ENCODE measurements at regions not wholly inside any gene's neighbourhood (a gene's known extent, or its start where the extent isn't known, plus 50 kb on each side); places are given as distances from the start of the nearest gene placed in this dataset.

DNA sequence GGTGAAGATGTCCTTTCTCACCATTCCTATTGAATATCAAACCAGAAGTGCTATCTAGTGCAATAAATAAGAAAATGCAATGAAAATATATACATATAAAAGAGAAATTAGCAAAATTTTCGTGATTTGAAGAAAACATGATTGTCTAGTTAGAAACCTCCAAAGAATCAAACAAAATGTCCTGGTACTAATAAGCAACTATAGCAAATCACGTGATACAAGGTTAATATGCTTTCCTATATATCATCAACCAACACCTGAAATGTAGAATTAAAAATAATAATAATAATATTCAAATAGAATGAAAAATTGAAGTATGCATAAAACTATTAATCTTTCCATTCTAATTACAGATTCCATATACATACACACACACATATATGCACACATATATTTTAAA lies 183.9 kb upstream of the POM121L12 start:
- no peak overlapping the region for H3K27ac Mint-ChIP-seq
- intact Hi-C loops (cut with micrococcal nuclease): no loop called here
- no peaks in the 10 kb centered on the region for H3K4me1 Mint-ChIP-seq (ENCODE audit: low read depth)
- no peaks in the 10 kb centered on the region for H3K36me3 Mint-ChIP-seq (ENCODE audit: low read depth)
- H3K27me3 Mint-ChIP-seq: no peaks in the 10 kb centered on the region
- H3K9me3 Mint-ChIP-seq: peaks cover 29% of the 10 kb centered on the region
- no peak overlapping the region for H3K4me3 Mint-ChIP-seq

DNA sequence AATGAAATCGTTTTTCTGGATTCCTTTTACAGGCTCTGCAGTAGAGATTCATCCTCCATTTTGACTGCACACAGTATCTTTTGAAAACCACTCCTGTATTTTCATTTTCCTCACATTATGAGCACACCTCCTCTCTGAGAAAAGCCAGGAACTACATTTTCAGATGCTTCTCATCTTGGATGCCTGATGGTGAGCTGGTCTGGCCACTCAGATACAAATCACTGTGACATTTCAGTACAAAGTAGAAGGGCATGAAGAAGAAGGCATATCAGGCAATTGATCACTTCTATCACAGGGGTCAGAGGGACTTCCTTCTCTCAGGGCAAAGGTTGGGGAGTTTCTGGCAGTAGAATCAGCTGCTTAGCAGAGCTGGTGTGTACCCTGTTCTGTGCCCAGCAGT lies 192.0 kb upstream of the POM121L12 start:
- no peak overlapping the region for H3K4me3 Mint-ChIP-seq
- no peaks in the 10 kb centered on the region for H3K27me3 Mint-ChIP-seq
- intact Hi-C loops (cut with micrococcal nuclease): no loop called here

DNA sequence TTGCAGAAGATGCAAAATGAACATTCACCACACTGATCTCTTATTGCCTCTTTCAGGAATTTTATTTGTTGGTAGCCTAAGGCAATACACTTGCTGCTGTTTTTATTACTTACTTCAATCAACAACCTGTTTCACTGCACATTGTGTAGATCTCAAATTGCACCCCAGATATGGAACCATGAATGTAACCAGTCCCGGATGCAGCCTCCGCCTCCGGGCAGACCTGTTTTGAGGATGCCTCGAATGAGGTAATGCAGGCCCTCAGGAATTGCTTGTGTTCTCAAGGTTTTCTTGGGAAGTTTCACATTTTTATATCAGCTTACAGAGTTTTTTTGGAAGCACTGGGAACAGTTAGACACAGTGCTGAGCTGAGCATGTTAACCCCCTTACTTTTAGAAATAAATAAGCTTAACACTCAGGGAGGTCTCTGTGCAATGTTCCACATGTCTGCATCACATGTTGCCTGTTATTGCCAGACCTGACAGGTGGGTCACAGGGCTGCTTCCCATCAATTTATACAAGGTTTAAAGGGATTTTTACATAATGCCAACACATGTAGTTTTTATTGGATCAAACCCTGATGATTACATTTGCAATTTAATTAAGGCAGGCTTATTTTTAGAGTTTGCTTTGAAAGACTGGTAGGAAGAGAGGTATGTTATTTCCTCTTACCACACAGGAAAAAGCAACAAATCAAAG lies 193.1 kb upstream of the POM121L12 start:
- H3K27ac Mint-ChIP-seq: no peak overlapping the region

More for the DNA sequence above, 192.0 kb upstream of the POM121L12 start:
- Mint-ChIP-seq H3K36me3 (ENCODE audit: low read depth) (no peaks in the 10 kb centered on the region), H3K4me1 (ENCODE audit: low read depth) (no peaks in the 10 kb centered on the region), H3K9me3 (peaks cover 25% of the 10 kb centered on the region), H3K27ac (no peak overlapping the region)

DNA sequence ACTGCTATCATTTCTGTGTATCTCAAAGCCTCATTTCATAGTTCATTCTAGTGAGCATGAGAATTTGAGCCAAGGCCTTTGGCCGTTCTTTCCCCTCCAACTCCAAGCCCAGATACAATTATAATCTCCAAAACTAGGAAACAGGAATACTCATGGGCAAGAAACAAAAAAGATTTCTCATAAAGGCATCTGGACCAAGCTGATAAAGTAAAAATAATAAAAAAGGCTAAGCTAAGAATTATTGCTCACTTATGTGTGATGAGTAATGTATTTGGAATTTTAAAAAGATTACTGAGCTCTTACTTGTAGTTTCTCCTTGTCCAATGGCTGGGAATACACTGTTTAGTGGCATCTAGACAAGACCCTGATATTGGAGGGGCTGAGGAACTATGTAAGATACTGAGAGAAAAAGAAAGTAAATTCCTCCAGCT lies 196.4 kb upstream of the POM121L12 start:
- Mint-ChIP-seq H3K27ac (no peak overlapping the region), H3K9me3 (no peaks in the 10 kb centered on the region), H3K36me3 (ENCODE audit: low read depth) (no peaks in the 10 kb centered on the region), H3K4me1 (ENCODE audit: low read depth) (no peaks in the 10 kb centered on the region), H3K4me3 (no peak overlapping the region), H3K27me3 (no peaks in the 10 kb centered on the region)
- intact Hi-C loops (cut with micrococcal nuclease): no loop called here

More for the DNA sequence above, 193.1 kb upstream of the POM121L12 start:
- no peaks in the 10 kb centered on the region for H3K27me3 Mint-ChIP-seq
- H3K4me1 Mint-ChIP-seq (ENCODE audit: low read depth): no peaks in the 10 kb centered on the region
- H3K36me3 Mint-ChIP-seq (ENCODE audit: low read depth): no peaks in the 10 kb centered on the region
- peaks cover 18% of the 10 kb centered on the region for H3K9me3 Mint-ChIP-seq
- intact Hi-C loops (cut with micrococcal nuclease): no loop called here
- H3K4me3 Mint-ChIP-seq: no peak overlapping the region

DNA sequence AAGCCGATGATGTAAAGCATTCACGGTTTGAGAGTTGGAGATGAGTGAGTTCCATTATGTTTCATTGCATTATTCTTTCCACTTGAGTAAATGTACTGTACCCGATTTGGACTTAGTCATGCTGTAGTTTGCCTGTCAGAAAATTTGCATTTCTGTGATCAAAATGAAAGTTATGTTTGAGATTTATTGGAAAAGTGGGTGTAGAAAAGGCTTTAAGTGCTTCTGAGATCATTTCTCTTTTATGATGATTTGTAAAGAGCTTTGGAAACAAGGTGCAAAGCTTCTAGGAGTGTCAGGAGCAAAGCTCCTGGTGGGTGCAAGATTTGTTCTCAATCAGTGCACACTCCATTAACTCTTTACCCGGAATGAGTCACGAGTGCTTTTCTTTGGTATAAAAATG lies 204.1 kb upstream of the POM121L12 start:
- H3K4me3 Mint-ChIP-seq: no peak overlapping the region
- no peaks in the 10 kb centered on the region for H3K4me1 Mint-ChIP-seq (ENCODE audit: low read depth)
- H3K27me3 Mint-ChIP-seq: no peaks in the 10 kb centered on the region
- H3K27ac Mint-ChIP-seq: no peak overlapping the region
- no peaks in the 10 kb centered on the region for H3K36me3 Mint-ChIP-seq (ENCODE audit: low read depth)
- intact Hi-C loops (cut with micrococcal nuclease): no loop called here
- peaks cover 25% of the 10 kb centered on the region for H3K9me3 Mint-ChIP-seq

DNA sequence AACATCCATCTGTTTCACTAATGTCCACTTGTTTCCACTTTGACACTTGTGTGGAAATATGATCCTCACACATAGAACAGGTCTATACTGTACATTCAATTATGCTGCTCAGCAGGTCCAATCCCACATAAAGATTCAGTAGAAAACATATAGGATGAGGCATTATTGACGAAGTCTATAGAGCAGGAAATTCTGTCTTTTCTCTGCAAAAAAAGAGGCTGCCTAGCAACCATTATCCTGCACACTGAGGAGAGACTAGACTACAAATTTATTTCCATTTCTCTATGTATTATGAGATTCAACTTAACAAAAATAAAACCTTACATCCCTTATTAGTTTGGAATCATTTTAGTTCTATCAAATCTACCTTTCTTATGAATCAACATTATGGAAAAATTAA lies 204.6 kb upstream of the POM121L12 start:
- Mint-ChIP-seq H3K4me3 (no peak overlapping the region), H3K27me3 (no peaks in the 10 kb centered on the region), H3K9me3 (peaks cover 26% of the 10 kb centered on the region), H3K36me3 (ENCODE audit: low read depth) (no peaks in the 10 kb centered on the region), H3K4me1 (ENCODE audit: low read depth) (no peaks in the 10 kb centered on the region), H3K27ac (no peak overlapping the region)
- intact Hi-C loops (cut with micrococcal nuclease): no loop called here

DNA sequence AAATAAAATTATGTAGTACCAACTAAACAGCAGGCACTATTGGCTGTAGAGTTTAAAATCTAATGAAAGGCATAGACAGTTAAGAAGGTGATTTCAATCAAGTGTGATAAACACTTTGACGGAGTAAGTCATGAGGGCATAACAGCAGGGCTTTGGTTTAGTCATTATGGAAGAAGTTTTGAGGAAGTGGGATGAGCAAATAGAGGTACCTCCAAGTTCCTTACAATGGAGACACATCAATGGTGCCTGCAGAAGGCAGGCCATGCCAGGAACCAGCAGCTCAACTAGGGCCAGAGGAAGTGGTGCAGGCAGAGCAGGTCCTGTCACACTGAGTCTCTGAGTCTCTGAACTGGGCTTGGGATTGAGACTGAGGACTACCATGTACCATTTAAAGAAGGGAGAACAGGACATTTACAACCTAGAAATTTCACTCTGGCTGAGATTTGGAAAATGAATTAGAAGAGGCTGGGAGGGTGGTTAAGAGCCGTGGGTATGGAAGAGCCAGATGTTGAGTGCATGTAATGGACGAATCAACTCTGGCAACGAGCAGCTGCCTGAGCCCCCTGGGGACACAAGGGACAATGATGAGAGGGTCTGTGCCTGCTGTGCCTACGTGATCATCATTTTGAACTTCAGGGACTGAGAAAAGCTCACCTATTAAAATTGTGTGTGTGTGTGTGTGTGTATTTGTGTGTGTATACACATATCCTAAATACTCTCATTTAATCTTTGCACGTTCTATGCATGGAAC lies 208.7 kb upstream of the POM121L12 start:
- peaks cover 48% of the 10 kb centered on the region for H3K9me3 Mint-ChIP-seq
- intact Hi-C loops (cut with micrococcal nuclease): no loop called here

DNA sequence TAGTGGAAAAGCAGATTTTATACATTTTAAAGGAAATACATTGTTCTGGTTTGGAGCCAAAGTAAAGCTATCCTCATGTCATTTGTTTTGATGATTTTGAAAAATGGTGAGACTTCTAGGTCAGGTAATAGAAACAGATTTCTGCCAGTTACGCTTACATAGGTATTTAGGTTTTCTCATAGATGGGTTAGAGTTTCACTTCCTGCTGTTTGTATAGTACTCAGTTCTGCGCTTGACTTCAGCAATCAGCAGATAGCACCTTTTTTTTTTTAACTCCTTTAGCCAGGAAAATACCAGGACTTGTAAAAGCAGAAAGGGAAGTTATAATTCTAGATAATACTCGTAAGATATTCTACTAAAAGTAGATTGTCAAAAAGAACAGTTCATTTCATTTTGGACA lies 209.8 kb upstream of the POM121L12 start:
- H3K4me1 Mint-ChIP-seq (ENCODE audit: low read depth): no peaks in the 10 kb centered on the region

More for the DNA sequence above, 208.7 kb upstream of the POM121L12 start:
- H3K36me3 Mint-ChIP-seq (ENCODE audit: low read depth): no peaks in the 10 kb centered on the region
- no peaks in the 10 kb centered on the region for H3K4me1 Mint-ChIP-seq (ENCODE audit: low read depth)
- no peaks in the 10 kb centered on the region for H3K27me3 Mint-ChIP-seq
- no peak overlapping the region for H3K27ac Mint-ChIP-seq
- no peak overlapping the region for H3K4me3 Mint-ChIP-seq

DNA sequence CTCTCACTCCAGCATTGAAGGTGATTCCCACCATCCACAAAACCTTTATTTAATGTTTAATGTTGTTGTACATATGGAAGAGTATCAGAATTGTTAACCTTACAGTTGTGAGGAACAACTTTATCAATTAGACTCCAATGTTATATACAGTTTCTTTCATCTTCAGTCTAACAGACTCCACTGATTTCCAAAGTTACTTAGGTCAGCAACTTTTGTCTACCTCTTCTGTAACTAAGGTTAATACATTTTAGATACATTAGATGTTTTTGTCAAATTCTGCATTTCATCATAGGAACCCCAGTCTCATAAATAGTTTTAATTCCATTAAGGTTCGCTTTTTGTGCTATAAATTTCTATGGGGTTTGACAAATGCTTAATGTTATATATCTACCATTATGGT lies 223.9 kb upstream of the POM121L12 start:
- intact Hi-C loops (cut with micrococcal nuclease): no loop called here
- H3K4me1 Mint-ChIP-seq (ENCODE audit: low read depth): no peaks in the 10 kb centered on the region
- no peak overlapping the region for H3K4me3 Mint-ChIP-seq
- no peaks in the 10 kb centered on the region for H3K27me3 Mint-ChIP-seq
- H3K27ac Mint-ChIP-seq: no peak overlapping the region
- peaks cover 26% of the 10 kb centered on the region for H3K9me3 Mint-ChIP-seq
- no peaks in the 10 kb centered on the region for H3K36me3 Mint-ChIP-seq (ENCODE audit: low read depth)

More for the DNA sequence above, 209.8 kb upstream of the POM121L12 start:
- H3K4me3 Mint-ChIP-seq: no peak overlapping the region
- peaks cover 56% of the 10 kb centered on the region for H3K9me3 Mint-ChIP-seq
- H3K36me3 Mint-ChIP-seq (ENCODE audit: low read depth): no peaks in the 10 kb centered on the region
- no peak overlapping the region for H3K27ac Mint-ChIP-seq
- intact Hi-C loops (cut with micrococcal nuclease): no loop called here
- H3K27me3 Mint-ChIP-seq: no peaks in the 10 kb centered on the region

DNA sequence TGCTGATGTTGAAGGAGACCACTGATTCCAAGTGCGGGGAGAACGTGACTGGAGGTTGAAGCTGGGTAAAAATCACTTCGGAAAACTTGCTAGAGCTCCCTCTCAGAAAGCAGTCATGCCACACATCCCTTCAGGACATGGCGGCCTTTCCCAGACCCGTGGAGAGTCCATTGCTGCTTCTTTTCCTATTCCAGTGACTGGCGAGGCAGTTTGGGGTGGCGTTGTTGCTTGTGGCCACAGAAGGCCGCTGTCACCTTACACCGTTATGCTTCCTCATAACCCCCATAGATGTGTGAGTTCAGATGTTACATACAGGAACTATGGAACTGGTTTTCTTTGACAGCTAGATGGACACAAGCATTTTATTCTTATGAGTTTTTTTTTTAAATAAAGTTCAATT lies 235.6 kb upstream of the POM121L12 start:
- Mint-ChIP-seq H3K4me3 (no peak overlapping the region), H3K9me3 (peaks cover 65% of the 10 kb centered on the region), H3K27me3 (no peaks in the 10 kb centered on the region), H3K27ac (no peak overlapping the region), H3K36me3 (ENCODE audit: low read depth) (no peaks in the 10 kb centered on the region), H3K4me1 (ENCODE audit: low read depth) (no peaks in the 10 kb centered on the region)
- intact Hi-C loops (cut with micrococcal nuclease): no loop called here

DNA sequence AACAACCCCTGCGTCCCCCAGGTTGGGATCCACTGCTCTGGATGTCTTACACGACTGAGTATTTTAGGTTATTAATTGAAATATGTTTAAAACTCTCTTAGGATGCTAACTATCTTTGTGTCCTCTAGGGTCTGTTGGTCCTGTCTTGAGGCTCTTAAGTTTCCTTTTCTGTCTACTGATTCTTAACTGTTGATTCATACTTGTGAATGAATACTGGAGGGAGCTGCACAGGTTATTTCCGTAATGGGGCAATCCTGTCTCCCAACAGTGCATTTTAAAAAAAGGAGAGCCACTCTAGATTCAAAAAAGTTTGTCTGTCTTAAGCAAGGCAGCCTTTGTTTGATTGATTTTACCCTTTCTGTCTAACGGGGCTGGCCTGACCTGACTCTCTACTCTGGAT lies 237.6 kb upstream of the POM121L12 start:
- H3K4me1 Mint-ChIP-seq (ENCODE audit: low read depth): no peaks in the 10 kb centered on the region
- peaks cover 54% of the 10 kb centered on the region for H3K9me3 Mint-ChIP-seq
- no peaks in the 10 kb centered on the region for H3K36me3 Mint-ChIP-seq (ENCODE audit: low read depth)
- H3K27me3 Mint-ChIP-seq: no peaks in the 10 kb centered on the region
- no peak overlapping the region for H3K4me3 Mint-ChIP-seq
- H3K27ac Mint-ChIP-seq: no peak overlapping the region
- intact Hi-C loops (cut with micrococcal nuclease): no loop called here

DNA sequence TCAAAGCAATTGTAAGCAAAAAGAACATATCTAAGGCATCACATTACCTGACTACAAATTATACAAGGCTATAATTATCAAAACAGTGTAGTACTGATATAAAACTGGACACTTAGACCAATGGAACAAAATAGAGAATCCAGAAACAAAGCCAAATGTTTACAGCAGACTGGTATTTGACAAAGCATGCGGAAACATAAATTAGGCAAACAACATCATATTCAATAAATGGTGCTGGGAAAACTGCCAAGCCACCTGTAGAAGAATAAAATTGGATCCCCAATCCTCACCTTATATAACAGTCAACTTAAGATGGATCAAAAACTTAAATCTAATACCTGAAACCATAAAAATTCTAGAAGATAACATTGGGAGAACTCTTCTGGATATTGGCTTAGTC lies 240.8 kb upstream of the POM121L12 start:
- intact Hi-C loops (cut with micrococcal nuclease): no loop called here
- Mint-ChIP-seq H3K27me3 (no peaks in the 10 kb centered on the region), H3K9me3 (peaks cover 36% of the 10 kb centered on the region), H3K4me1 (ENCODE audit: low read depth) (no peaks in the 10 kb centered on the region), H3K27ac (no peak overlapping the region), H3K4me3 (no peak overlapping the region), H3K36me3 (ENCODE audit: low read depth) (no peaks in the 10 kb centered on the region)

DNA sequence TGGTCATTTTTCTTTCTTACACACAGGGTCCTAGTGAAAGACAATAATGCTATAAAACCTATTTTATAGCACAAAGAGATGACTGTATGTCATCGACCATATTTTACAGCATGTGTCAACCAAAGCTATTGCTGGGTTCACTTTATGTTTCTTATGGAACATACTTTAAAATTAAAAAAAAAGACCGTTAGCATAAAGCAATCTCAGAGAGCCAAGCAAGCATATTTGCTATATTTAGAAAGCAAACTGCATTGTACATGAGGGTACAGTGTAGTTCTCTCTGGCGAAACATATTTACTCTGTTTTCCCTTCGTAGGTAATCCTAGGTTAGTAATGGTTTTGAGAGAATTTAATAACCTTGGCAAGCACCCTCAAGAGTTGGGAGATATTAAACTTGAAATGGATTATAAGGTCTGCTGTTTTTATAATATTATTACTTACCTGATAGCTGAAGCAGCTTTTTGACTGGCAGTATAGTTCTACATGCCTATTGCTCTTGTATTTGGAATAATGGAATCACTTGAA lies 244.2 kb upstream of the POM121L12 start:
- intact Hi-C loops (cut with micrococcal nuclease): no loop called here
- H3K27ac Mint-ChIP-seq: no peak overlapping the region
- H3K27me3 Mint-ChIP-seq: no peaks in the 10 kb centered on the region
- no peak overlapping the region for H3K4me3 Mint-ChIP-seq
- H3K36me3 Mint-ChIP-seq (ENCODE audit: low read depth): no peaks in the 10 kb centered on the region
- no peaks in the 10 kb centered on the region for H3K4me1 Mint-ChIP-seq (ENCODE audit: low read depth)
- peaks cover 24% of the 10 kb centered on the region for H3K9me3 Mint-ChIP-seq

DNA sequence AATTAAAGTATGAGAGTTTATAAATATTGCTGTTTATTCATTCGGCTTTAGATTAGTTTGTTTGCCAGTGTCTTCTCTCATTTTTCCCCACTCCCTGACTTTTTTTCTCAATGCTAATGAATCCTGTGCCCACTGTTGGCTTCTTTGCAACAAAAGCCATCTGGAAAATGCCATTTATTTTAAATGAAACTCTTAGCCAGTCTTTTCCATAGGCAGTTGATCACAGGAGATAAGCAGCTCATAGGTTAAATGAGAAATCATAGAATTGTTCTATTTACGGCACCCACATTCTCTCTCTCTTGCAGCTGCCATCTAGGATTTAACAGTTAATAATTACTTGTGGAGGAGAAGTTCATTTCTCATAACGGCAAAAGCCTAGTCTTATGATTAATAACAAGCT lies 249.3 kb upstream of the POM121L12 start:
- Mint-ChIP-seq H3K4me3 (no peak overlapping the region), H3K36me3 (ENCODE audit: low read depth) (no peaks in the 10 kb centered on the region), H3K4me1 (ENCODE audit: low read depth) (no peaks in the 10 kb centered on the region), H3K27me3 (no peaks in the 10 kb centered on the region), H3K27ac (no peak overlapping the region), H3K9me3 (peaks cover 27% of the 10 kb centered on the region)
- intact Hi-C loops (cut with micrococcal nuclease): no loop called here

Data from dendritic cell treated with granulocyte-macrophage colony-stimulating factor and Interleukin-4, amounts not matched to agents 40 ng/mL and 50 ng/mL, for 4 days (primary cell).